ENCODE measurements at regions not wholly inside any gene's neighbourhood (a gene's known extent, or its start where the extent isn't known, plus 50 kb on each side); places are given as distances from the start of the nearest gene placed in this dataset.

DNA sequence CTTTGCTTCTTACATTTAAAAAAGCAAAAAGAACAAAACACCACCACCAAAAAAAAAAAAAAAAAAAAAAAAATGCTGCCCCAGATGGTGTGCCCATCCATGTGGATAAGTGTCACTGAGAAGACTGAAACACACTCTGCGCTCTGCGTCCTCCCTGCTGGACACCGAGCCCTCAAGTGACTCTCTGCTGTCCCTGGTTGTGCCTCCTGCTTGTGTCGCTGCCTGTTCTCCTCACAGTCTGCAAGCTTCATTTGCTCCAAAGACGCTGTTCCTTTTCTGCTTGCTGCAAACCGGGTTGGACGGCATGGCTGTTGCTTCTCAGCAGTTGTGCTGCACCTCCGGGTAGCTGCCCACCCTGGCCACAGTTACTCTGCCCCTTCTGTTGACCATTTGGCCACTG, 276.2 kb upstream of the ATP2B1 start:
- H3K27ac ChIP-seq (ENCODE audit: low read depth in 1 of 3, low read length in 2 of 3): no peak overlapping the region
- H3K27me3 ChIP-seq (ENCODE audit: control insufficient read depth in 3 of 3, insufficient read depth in 3 of 3, low read length in 3 of 3): no peaks in the 10 kb centered on the region
- DNase-seq (no peak), FAIRE-seq (no peak)
- H3K4me3 ChIP-seq (ENCODE audit: low read depth in 1 of 3, low read length in 3 of 3): no peak overlapping the region
- H3K9me3 ChIP-seq (ENCODE audit: control insufficient read depth in 2 of 2, insufficient read depth in 1 of 2, low read depth in 1 of 2, low read length in 1 of 2): no peaks in the 10 kb centered on the region
- 95 to 97% (median 97%) methylated on average over 8 of the region's 8 CpGs for WGBS, 3 donors
- no peaks in the 10 kb centered on the region for H3K36me3 ChIP-seq (ENCODE audit: control insufficient read depth in 3 of 3, insufficient read depth in 2 of 3, low read depth in 1 of 3, low read length in 3 of 3)
- H3K4me1 ChIP-seq (ENCODE audit: control insufficient read depth in 3 of 3, insufficient read depth in 2 of 3, low read depth in 1 of 3, low read length in 2 of 3): no peaks in the 10 kb centered on the region

- H3K27me3 ChIP-seq (ENCODE audit: control insufficient read depth in 3 of 3, insufficient read depth in 3 of 3, low read length in 3 of 3): no peaks in the 10 kb centered on the region
- no peaks in the 10 kb centered on the region for H3K36me3 ChIP-seq (ENCODE audit: control insufficient read depth in 3 of 3, insufficient read depth in 2 of 3, low read depth in 1 of 3, low read length in 3 of 3)
- FAIRE-seq (no peak), DNase-seq (no peak)
- WGBS, 3 donors: 84 to 97% (median 97%) methylated on average over 1 of the region's 1 CpG
- no peak overlapping the region for H3K4me3 ChIP-seq (ENCODE audit: low read depth in 1 of 3, low read length in 3 of 3)
- no peaks in the 10 kb centered on the region for H3K9me3 ChIP-seq (ENCODE audit: control insufficient read depth in 2 of 2, insufficient read depth in 1 of 2, low read depth in 1 of 2, low read length in 1 of 2)
- no peak overlapping the region for H3K27ac ChIP-seq (ENCODE audit: low read depth in 1 of 3, low read length in 2 of 3)
- no peaks in the 10 kb centered on the region for H3K4me1 ChIP-seq (ENCODE audit: control insufficient read depth in 3 of 3, insufficient read depth in 2 of 3, low read depth in 1 of 3, low read length in 2 of 3)
Measured at GRCh38 chr12:89983622-89984021, 275.0 kb upstream of the ATP2B1 start.

DNA sequence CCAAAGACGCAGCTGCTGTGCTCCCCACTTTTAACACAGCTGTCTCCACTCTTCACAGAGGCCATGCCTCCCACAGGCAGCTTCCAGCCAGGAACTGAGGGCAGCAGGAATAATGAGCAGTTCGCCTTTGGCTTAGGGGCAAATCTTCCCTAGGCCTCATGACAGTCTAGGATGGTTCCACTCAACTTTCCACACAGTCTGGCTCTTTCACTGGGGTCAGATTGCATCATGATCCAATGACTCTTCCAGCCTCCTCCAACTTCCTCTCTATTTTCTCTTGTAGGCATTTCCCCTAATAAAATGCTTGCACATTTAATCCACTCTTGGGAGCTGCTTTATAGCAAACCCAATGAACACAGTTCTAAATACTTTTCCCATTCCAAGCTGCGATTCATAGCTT, 271.6 kb upstream of the ATP2B1 start:
- Histone ChIP-seq H3K27me3 (ENCODE audit: control insufficient read depth in 3 of 3, insufficient read depth in 3 of 3, low read length in 3 of 3) (no peaks in the 10 kb centered on the region), H3K4me1 (ENCODE audit: control insufficient read depth in 3 of 3, insufficient read depth in 2 of 3, low read depth in 1 of 3, low read length in 2 of 3) (peaks cover 0 to 3% (median 0%) of the 10 kb centered on the region in 3 donors), H3K36me3 (ENCODE audit: control insufficient read depth in 3 of 3, insufficient read depth in 2 of 3, low read depth in 1 of 3, low read length in 3 of 3) (no peaks in the 10 kb centered on the region), H3K9me3 (ENCODE audit: control insufficient read depth in 2 of 2, insufficient read depth in 1 of 2, low read depth in 1 of 2, low read length in 1 of 2) (no peaks in the 10 kb centered on the region), H3K27ac (ENCODE audit: low read depth in 1 of 3, low read length in 2 of 3) (no peak overlapping the region), H3K4me3 (ENCODE audit: low read depth in 1 of 3, low read length in 3 of 3) (no peak overlapping the region)
- FAIRE-seq (no peak), DNase-seq (no peak)
- WGBS, 3 donors: 76 to 97% (median 90%) methylated on average over 3 of the region's 3 CpGs

- 62 to 63% (median 62%) methylated on average over 10 of the region's 10 CpGs for WGBS, 3 donors
- no peak overlapping the region for H3K27ac ChIP-seq (ENCODE audit: low read depth in 1 of 3, low read length in 2 of 3)
- no peak for FAIRE-seq
Measured at GRCh38 chr12:89977405-89978085, 268.9 kb upstream of the ATP2B1 start.

DNA sequence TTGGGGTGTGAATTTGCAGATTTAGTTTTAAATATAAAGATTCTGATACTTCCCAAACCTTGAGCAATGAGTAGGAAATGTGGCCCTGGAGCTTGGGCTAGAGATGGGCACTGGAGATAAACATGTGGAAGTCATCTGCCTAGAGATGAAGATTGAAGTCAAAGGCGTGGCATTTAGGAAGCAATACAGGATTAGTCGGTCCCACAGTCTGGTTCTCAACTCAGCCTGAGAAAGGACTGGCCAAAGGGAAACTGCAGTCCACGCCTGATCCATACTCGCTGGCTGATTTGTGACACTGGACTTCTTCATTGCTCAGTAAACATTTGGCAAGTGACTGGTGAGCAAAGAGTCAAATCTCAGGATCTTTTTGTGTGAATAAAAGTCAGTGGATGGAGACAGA, 268.2 kb upstream of the ATP2B1 start:
- Histone ChIP-seq H3K9me3 (ENCODE audit: control insufficient read depth in 2 of 2, insufficient read depth in 1 of 2, low read depth in 1 of 2, low read length in 1 of 2) (no peaks in the 10 kb centered on the region), H3K4me3 (ENCODE audit: low read depth in 1 of 3, low read length in 3 of 3) (no peak overlapping the region), H3K4me1 (ENCODE audit: control insufficient read depth in 3 of 3, insufficient read depth in 2 of 3, low read depth in 1 of 3, low read length in 2 of 3) (peaks cover 0 to 4% (median 3%) of the 10 kb centered on the region in 3 donors), H3K27ac (ENCODE audit: low read depth in 1 of 3, low read length in 2 of 3) (no peak overlapping the region), H3K27me3 (ENCODE audit: control insufficient read depth in 3 of 3, insufficient read depth in 3 of 3, low read length in 3 of 3) (no peaks in the 10 kb centered on the region), H3K36me3 (ENCODE audit: control insufficient read depth in 3 of 3, insufficient read depth in 2 of 3, low read depth in 1 of 3, low read length in 3 of 3) (no peaks in the 10 kb centered on the region)
- FAIRE-seq: no peak
- no peak for DNase-seq
- 91 to 92% (median 92%) methylated on average over 4 of the region's 4 CpGs for WGBS, 3 donors

More at GRCh38 chr12:89977405-89978085, 268.9 kb upstream of the ATP2B1 start:
- Histone ChIP-seq H3K4me3 (ENCODE audit: low read depth in 1 of 3, low read length in 3 of 3) (no peak overlapping the region), H3K4me1 (ENCODE audit: control insufficient read depth in 3 of 3, insufficient read depth in 2 of 3, low read depth in 1 of 3, low read length in 2 of 3) (peaks cover 0 to 3% (median 0%) of the 10 kb centered on the region in 3 donors), H3K9me3 (ENCODE audit: control insufficient read depth in 2 of 2, insufficient read depth in 1 of 2, low read depth in 1 of 2, low read length in 1 of 2) (no peaks in the 10 kb centered on the region), H3K36me3 (ENCODE audit: control insufficient read depth in 3 of 3, insufficient read depth in 2 of 3, low read depth in 1 of 3, low read length in 3 of 3) (no peaks in the 10 kb centered on the region), H3K27me3 (ENCODE audit: control insufficient read depth in 3 of 3, insufficient read depth in 3 of 3, low read length in 3 of 3) (no peaks in the 10 kb centered on the region)
- no peak for DNase-seq

GRCh38 chr12:89975574-89975973, 266.9 kb upstream of the ATP2B1 start:
- 79 to 83% (median 80%) methylated on average over 4 of the region's 4 CpGs for WGBS, 3 donors
- DNase-seq (no peak), FAIRE-seq (no peak)
- Histone ChIP-seq H3K9me3 (ENCODE audit: control insufficient read depth in 2 of 2, insufficient read depth in 1 of 2, low read depth in 1 of 2, low read length in 1 of 2) (no peaks in the 10 kb centered on the region), H3K36me3 (ENCODE audit: control insufficient read depth in 3 of 3, insufficient read depth in 2 of 3, low read depth in 1 of 3, low read length in 3 of 3) (no peaks in the 10 kb centered on the region), H3K27me3 (ENCODE audit: control insufficient read depth in 3 of 3, insufficient read depth in 3 of 3, low read length in 3 of 3) (no peaks in the 10 kb centered on the region), H3K4me3 (ENCODE audit: low read depth in 1 of 3, low read length in 3 of 3) (no peak overlapping the region), H3K4me1 (ENCODE audit: control insufficient read depth in 3 of 3, insufficient read depth in 2 of 3, low read depth in 1 of 3, low read length in 2 of 3) (peaks cover 0 to 10% (median 3%) of the 10 kb centered on the region in 3 donors), H3K27ac (ENCODE audit: low read depth in 1 of 3, low read length in 2 of 3) (no peak overlapping the region)

DNA sequence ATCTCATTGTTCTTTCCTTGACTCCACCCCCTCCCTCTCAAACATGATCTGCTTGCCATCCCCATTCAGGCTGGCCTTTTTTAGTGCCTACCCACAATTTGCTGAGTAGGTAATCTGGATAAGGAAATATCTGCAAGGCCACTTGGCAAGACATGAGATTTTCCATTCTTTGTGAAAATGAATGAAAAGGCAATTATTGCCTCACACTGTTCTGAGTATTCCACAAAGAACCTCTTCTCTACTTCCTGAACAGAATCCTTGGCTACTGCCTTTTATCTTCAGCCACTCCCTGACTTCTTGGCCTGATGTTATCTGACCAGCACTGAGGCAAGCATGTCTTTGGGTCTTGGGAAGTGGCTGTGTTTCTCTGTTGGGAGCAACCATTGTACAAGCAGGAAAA, 263.2 kb upstream of the ATP2B1 start:
- DNase-seq (peak; percentile 59 to 68), FAIRE-seq (no peak)
- Histone ChIP-seq H3K27ac (ENCODE audit: low read depth in 1 of 3, low read length in 2 of 3) (peak overlapping the region in 1 of 3 donors; percentile 62), H3K4me1 (ENCODE audit: control insufficient read depth in 3 of 3, insufficient read depth in 2 of 3, low read depth in 1 of 3, low read length in 2 of 3) (peaks cover 0 to 24% (median 2%) of the 10 kb centered on the region in 3 donors), H3K9me3 (ENCODE audit: control insufficient read depth in 2 of 2, insufficient read depth in 1 of 2, low read depth in 1 of 2, low read length in 1 of 2) (no peaks in the 10 kb centered on the region), H3K36me3 (ENCODE audit: control insufficient read depth in 3 of 3, insufficient read depth in 2 of 3, low read depth in 1 of 3, low read length in 3 of 3) (no peaks in the 10 kb centered on the region), H3K27me3 (ENCODE audit: control insufficient read depth in 3 of 3, insufficient read depth in 3 of 3, low read length in 3 of 3) (no peaks in the 10 kb centered on the region), H3K4me3 (ENCODE audit: low read depth in 1 of 3, low read length in 3 of 3) (no peak overlapping the region)

GRCh38 chr12:89970722-89971121, 262.1 kb upstream of the ATP2B1 start:
- H3K27ac ChIP-seq (ENCODE audit: low read depth in 1 of 3, low read length in 2 of 3): no peak overlapping the region
- 95 to 97% (median 95%) methylated on average over 1 of the region's 1 CpG for WGBS, 3 donors

GRCh38 chr12:89969093-89969492, 260.5 kb upstream of the ATP2B1 start:
- WGBS, 3 donors: 58 to 61% (median 59%) methylated on average over 4 of the region's 4 CpGs
- H3K9me3 ChIP-seq (ENCODE audit: control insufficient read depth in 2 of 2, insufficient read depth in 1 of 2, low read depth in 1 of 2, low read length in 1 of 2): no peaks in the 10 kb centered on the region
- H3K4me3 ChIP-seq (ENCODE audit: low read depth in 1 of 3, low read length in 3 of 3): no peak overlapping the region
- H3K4me1 ChIP-seq (ENCODE audit: control insufficient read depth in 3 of 3, insufficient read depth in 2 of 3, low read depth in 1 of 3, low read length in 2 of 3): peaks cover 0 to 36% (median 2%) of the 10 kb centered on the region in 3 donors
- no peak for FAIRE-seq
- no peaks in the 10 kb centered on the region for H3K27me3 ChIP-seq (ENCODE audit: control insufficient read depth in 3 of 3, insufficient read depth in 3 of 3, low read length in 3 of 3)
- H3K27ac ChIP-seq (ENCODE audit: low read depth in 1 of 3, low read length in 2 of 3): peak overlapping the region in 1 of 3 donors; percentile 81
- DNase-seq: no peak
- no peaks in the 10 kb centered on the region for H3K36me3 ChIP-seq (ENCODE audit: control insufficient read depth in 3 of 3, insufficient read depth in 2 of 3, low read depth in 1 of 3, low read length in 3 of 3)

More at GRCh38 chr12:89970722-89971121, 262.1 kb upstream of the ATP2B1 start:
- DNase-seq (no peak), FAIRE-seq (no peak)
- Histone ChIP-seq H3K27me3 (ENCODE audit: control insufficient read depth in 3 of 3, insufficient read depth in 3 of 3, low read length in 3 of 3) (no peaks in the 10 kb centered on the region), H3K36me3 (ENCODE audit: control insufficient read depth in 3 of 3, insufficient read depth in 2 of 3, low read depth in 1 of 3, low read length in 3 of 3) (no peaks in the 10 kb centered on the region), H3K4me3 (ENCODE audit: low read depth in 1 of 3, low read length in 3 of 3) (no peak overlapping the region), H3K9me3 (ENCODE audit: control insufficient read depth in 2 of 2, insufficient read depth in 1 of 2, low read depth in 1 of 2, low read length in 1 of 2) (no peaks in the 10 kb centered on the region), H3K4me1 (ENCODE audit: control insufficient read depth in 3 of 3, insufficient read depth in 2 of 3, low read depth in 1 of 3, low read length in 2 of 3) (peaks cover 0 to 35% (median 2%) of the 10 kb centered on the region in 3 donors)
